ENCODE measurements at regions not wholly inside any gene's neighbourhood (a gene's known extent, or its start where the extent isn't known, plus 50 kb on each side); places are given as distances from the start of the nearest gene placed in this dataset.
"Not testable (repeated sequence)": the region's sequence is repeated elsewhere in the genome, so short reads cannot be mapped to it uniquely, and the experiment has no call there.

- H3K4me1 Mint-ChIP-seq (ENCODE audit: low read depth) = no peaks in the 10 kb centered on the region
- no peak overlapping the region for H3K4me3 Mint-ChIP-seq
- H3K36me3 Mint-ChIP-seq (ENCODE audit: low read depth) = no peaks in the 10 kb centered on the region
- no peak for TF ChIP-seq CTCF (IDR thresholded peaks at IDR 0.05)
- no peak overlapping the region for H3K27ac Mint-ChIP-seq
- H3K27me3 Mint-ChIP-seq (ENCODE audit: insufficient read depth) = peaks cover 6% of the 10 kb centered on the region; the same call in 1 of the 2 replicates
- no peak for DNase-seq
- H3K9me3 Mint-ChIP-seq = no peaks in the 10 kb centered on the region
Measured at GRCh38 chr1:157219182-157219581, 81.0 kb upstream of the ETV3 start.

- DNase-seq = no peak
- H3K27ac Mint-ChIP-seq = no peak overlapping the region
Measured at GRCh38 chr1:157218671-157219070, 80.5 kb upstream of the ETV3 start.

GRCh38 chr1:157217486-157217885, 79.3 kb upstream of the ETV3 start:
- H3K4me1 Mint-ChIP-seq (ENCODE audit: low read depth) = no peaks in the 10 kb centered on the region
- no peak for TF ChIP-seq CTCF (IDR thresholded peaks at IDR 0.05)
- H3K36me3 Mint-ChIP-seq (ENCODE audit: low read depth) = no peaks in the 10 kb centered on the region
- no peak overlapping the region for H3K27ac Mint-ChIP-seq
- H3K4me3 Mint-ChIP-seq = no peak overlapping the region
- peaks cover 10% of the 10 kb centered on the region; the same call in 1 of the 2 replicates for H3K9me3 Mint-ChIP-seq
- H3K27me3 Mint-ChIP-seq (ENCODE audit: insufficient read depth) = peaks cover 6% of the 10 kb centered on the region; the same call in 1 of the 2 replicates
- no peak for DNase-seq

More at GRCh38 chr1:157218671-157219070, 80.5 kb upstream of the ETV3 start:
- Mint-ChIP-seq H3K36me3 (ENCODE audit: low read depth) (no peaks in the 10 kb centered on the region), H3K9me3 (0 out of 2 replicates have a peak, but pooled peaks cover 3% of the 10 kb centered on the region), H3K4me3 (no peak overlapping the region), H3K27me3 (ENCODE audit: insufficient read depth) (peaks cover 6% of the 10 kb centered on the region; the same call in 1 of the 2 replicates), H3K4me1 (ENCODE audit: low read depth) (no peaks in the 10 kb centered on the region)
- no peak for TF ChIP-seq CTCF (IDR thresholded peaks at IDR 0.05)

GRCh38 chr1:157213836-157214235, 75.6 kb upstream of the ETV3 start:
- Mint-ChIP-seq H3K36me3 (ENCODE audit: low read depth) (no peaks in the 10 kb centered on the region), H3K27ac (no peak overlapping the region), H3K9me3 (peaks cover 10% of the 10 kb centered on the region; the same call in 1 of the 2 replicates), H3K4me3 (no peak overlapping the region), H3K4me1 (ENCODE audit: low read depth) (no peaks in the 10 kb centered on the region), H3K27me3 (ENCODE audit: insufficient read depth) (peaks cover 2% of the 10 kb centered on the region; the same call in 1 of the 2 replicates)
- TF ChIP-seq CTCF (IDR thresholded peaks at IDR 0.05) = no peak
- DNase-seq = no peak

GRCh38 chr1:157209514-157209913, 71.3 kb upstream of the ETV3 start:
- peaks cover 10% of the 10 kb centered on the region; the same call in 1 of the 2 replicates for H3K9me3 Mint-ChIP-seq

GRCh38 chr1:157205982-157206381, 67.8 kb upstream of the ETV3 start:
- peaks cover 14% of the 10 kb centered on the region for H3K27me3 Mint-ChIP-seq (ENCODE audit: insufficient read depth)
- H3K4me3 Mint-ChIP-seq; H3K9me3 Mint-ChIP-seq; H3K27ac Mint-ChIP-seq; H3K4me1 Mint-ChIP-seq (ENCODE audit: low read depth); H3K36me3 Mint-ChIP-seq (ENCODE audit: low read depth); DNase-seq: not testable (repeated sequence)

More at GRCh38 chr1:157209514-157209913, 71.3 kb upstream of the ETV3 start:
- H3K4me1 Mint-ChIP-seq (ENCODE audit: low read depth) = no peaks in the 10 kb centered on the region
- no peak overlapping the region for H3K4me3 Mint-ChIP-seq
- H3K27me3 Mint-ChIP-seq (ENCODE audit: insufficient read depth) = peaks cover 5% of the 10 kb centered on the region
- H3K27ac Mint-ChIP-seq = no peak overlapping the region
- no peaks in the 10 kb centered on the region for H3K36me3 Mint-ChIP-seq (ENCODE audit: low read depth)
- no peak for DNase-seq
- no peak for TF ChIP-seq CTCF (IDR thresholded peaks at IDR 0.05)

All from HFFc6 (cell line).